Stimulated activated naive CD8-positive, alpha-beta T cell treated with anti-CD3 and anti-CD28 coated beads, Interleukin-15, Interleukin-2, amounts not matched to agents 100 ng/mL and 50 ng/mL, for 24 hours (primary cell): ENCODE measurements at regions not wholly inside any gene's neighbourhood (a gene's known extent, or its start where the extent isn't known, plus 50 kb on each side); places are given as distances from the start of the nearest gene placed in this dataset.
"Not testable (repeated sequence)": the region's sequence is repeated elsewhere in the genome, so short reads cannot be mapped to it uniquely, and the experiment has no call there.

Experiments
- H3K27ac Mint-ChIP-seq: one replicate; pipeline ENCODE4 v1.8.0; 2021; ENCODE audit warnings: mild to moderate bottlenecking, mixed read lengths
- H3K27me3 Mint-ChIP-seq: one replicate; pipeline ENCODE4 v1.8.0; 2021; ENCODE audit warnings: mixed read lengths
- H3K36me3 Mint-ChIP-seq: one replicate; pipeline ENCODE4 v1.8.0; 2021; ENCODE audit warnings: low read depth, mixed read lengths
- H3K4me1 Mint-ChIP-seq: one replicate; pipeline ENCODE4 v1.8.0; 2021; ENCODE audit warnings: low read depth, mixed read lengths
- H3K4me3 Mint-ChIP-seq: one replicate; pipeline ENCODE4 v1.8.0; 2021; ENCODE audit warnings: mild to moderate bottlenecking, mixed read lengths
- H3K9me3 Mint-ChIP-seq: one replicate; pipeline ENCODE4 v1.8.0; 2021; ENCODE audit warnings: mixed read lengths

GRCh38 chr17:71084219-71084618 is 914.9 kb downstream of the KCNJ2 start:
- no peak overlapping the region for H3K4me3 Mint-ChIP-seq
- no peak overlapping the region for H3K27ac Mint-ChIP-seq
- no peaks in the 10 kb centered on the region for H3K36me3 Mint-ChIP-seq
- no peaks in the 10 kb centered on the region for H3K27me3 Mint-ChIP-seq
- no peaks in the 10 kb centered on the region for H3K4me1 Mint-ChIP-seq
- H3K9me3 Mint-ChIP-seq: peaks cover 12% of the 10 kb centered on the region

DNA sequence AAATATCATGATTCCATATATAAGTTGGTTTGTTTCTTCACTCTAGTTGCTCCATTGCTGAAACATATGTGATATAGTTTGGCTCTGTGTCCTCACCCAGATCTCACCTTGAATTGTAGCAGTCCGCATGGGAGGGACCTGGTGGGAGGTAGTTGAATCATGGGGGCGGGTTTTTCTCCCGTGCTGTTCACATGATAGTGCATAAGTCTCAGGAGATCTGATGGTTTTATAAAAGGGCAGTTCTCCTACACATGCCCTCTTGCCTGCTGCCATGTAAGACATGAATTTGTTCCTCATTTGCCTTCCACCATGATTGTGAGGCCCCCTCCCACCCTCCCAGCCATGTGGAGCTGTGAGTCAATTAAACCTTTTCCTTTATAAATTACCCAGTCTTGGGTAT is 915.5 kb downstream of the KCNJ2 start:
- Mint-ChIP-seq H3K4me1 (no peaks in the 10 kb centered on the region), H3K36me3 (no peaks in the 10 kb centered on the region), H3K9me3 (peaks cover 7% of the 10 kb centered on the region), H3K27ac (no peak overlapping the region), H3K27me3 (no peaks in the 10 kb centered on the region), H3K4me3 (no peak overlapping the region)

- no peaks in the 10 kb centered on the region for H3K27me3 Mint-ChIP-seq
- H3K27ac Mint-ChIP-seq: no peak overlapping the region
- H3K4me1 Mint-ChIP-seq: no peaks in the 10 kb centered on the region
- peaks cover 4% of the 10 kb centered on the region for H3K9me3 Mint-ChIP-seq
- H3K36me3 Mint-ChIP-seq: no peaks in the 10 kb centered on the region
- no peak overlapping the region for H3K4me3 Mint-ChIP-seq
These were observed 916.1 kb downstream of the KCNJ2 start for GRCh38 chr17:71085238-71086033.

GRCh38 chr17:71089431-71089830 is 920.1 kb downstream of the KCNJ2 start:
- Mint-ChIP-seq H3K4me1 (no peaks in the 10 kb centered on the region), H3K27me3 (no peaks in the 10 kb centered on the region), H3K4me3 (no peak overlapping the region), H3K9me3 (peaks cover 10% of the 10 kb centered on the region), H3K27ac (no peak overlapping the region), H3K36me3 (no peaks in the 10 kb centered on the region)

DNA sequence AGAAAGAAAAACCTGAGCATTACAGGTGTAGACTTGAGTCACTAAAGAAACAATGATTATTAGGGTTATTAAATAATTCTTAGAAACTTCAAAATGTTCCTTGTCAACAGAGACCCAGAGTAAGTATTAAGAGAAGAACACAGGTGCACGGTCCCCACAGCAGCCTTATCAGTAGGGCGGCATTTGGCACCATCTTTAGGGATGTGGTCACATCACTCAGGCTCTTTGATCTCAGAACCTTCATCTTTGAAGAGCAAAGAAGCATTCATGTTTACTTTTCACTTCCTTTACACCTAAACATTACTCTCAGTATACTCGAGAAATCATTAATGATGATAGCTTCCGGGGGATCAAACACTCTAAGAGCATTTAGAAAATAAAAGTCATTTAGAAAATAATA is 928.7 kb downstream of the KCNJ2 start:
- peaks cover 15% of the 10 kb centered on the region for H3K9me3 Mint-ChIP-seq
- no peak overlapping the region for H3K4me3 Mint-ChIP-seq
- no peaks in the 10 kb centered on the region for H3K4me1 Mint-ChIP-seq
- H3K27ac Mint-ChIP-seq: no peak overlapping the region
- no peaks in the 10 kb centered on the region for H3K36me3 Mint-ChIP-seq
- no peaks in the 10 kb centered on the region for H3K27me3 Mint-ChIP-seq

DNA sequence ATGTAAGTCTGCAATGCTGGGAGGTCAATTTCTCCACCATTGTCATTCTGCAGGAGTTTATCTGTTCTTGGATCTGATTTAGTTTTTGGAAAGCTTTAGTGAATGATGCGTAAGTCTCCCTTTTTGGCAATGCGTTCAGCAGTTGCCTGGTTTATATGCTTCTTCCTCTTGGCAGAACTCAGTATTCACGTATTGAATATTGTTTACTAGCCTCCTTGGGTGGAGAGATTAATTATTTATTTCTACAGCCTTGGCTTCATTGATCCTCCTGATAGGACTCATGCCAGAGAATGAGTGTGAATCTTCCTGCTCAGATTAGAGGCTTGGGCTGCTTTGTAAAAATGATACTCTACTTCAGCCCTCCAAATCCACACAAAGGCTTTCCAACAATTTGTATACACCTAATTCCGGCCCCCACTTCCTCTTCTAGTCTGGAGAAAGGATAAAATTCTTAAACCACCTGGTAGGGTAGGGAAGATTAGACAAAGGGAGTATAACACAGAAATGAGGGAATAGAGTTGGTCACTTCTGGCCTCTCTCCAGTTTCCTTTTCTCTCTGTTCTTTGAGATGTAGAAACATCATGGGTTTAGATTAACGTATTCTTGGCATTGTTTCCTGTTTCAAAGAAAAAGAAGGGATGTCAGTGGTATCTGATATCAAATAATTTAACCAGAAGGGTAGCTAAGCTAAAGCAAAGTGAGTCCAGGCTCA is 929.8 kb downstream of the KCNJ2 start:
- Mint-ChIP-seq H3K36me3 (no peaks in the 10 kb centered on the region), H3K9me3 (peaks cover 15% of the 10 kb centered on the region), H3K4me3 (no peak overlapping the region), H3K4me1 (no peaks in the 10 kb centered on the region), H3K27ac (no peak overlapping the region), H3K27me3 (no peaks in the 10 kb centered on the region)

- Mint-ChIP-seq H3K27me3 (no peaks in the 10 kb centered on the region), H3K9me3 (peaks cover 10% of the 10 kb centered on the region), H3K4me3 (no peak overlapping the region), H3K27ac (no peak overlapping the region), H3K36me3 (no peaks in the 10 kb centered on the region), H3K4me1 (no peaks in the 10 kb centered on the region)
These were observed 933.4 kb downstream of the KCNJ2 start for GRCh38 chr17:71102777-71103176.

DNA sequence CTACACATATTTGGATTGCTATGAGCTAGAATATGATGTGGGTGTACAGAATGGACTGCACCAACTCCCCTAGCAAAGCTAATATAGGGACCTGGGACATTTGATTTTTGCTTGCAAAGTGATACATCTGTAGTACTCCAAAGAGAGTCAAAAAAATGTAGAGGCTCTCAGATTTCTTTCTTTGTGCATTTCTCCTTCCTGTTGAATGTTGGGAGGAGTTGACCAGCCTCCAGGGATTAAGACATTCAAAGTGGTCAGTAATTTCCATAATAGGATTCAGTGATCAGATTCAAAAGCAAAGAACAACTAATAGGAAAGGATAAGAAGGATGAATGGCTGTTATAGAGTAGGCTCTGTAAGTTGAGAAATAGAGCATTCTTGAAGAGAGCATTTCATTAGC is 934.9 kb downstream of the KCNJ2 start:
- Mint-ChIP-seq H3K36me3 (no peaks in the 10 kb centered on the region), H3K27me3 (no peaks in the 10 kb centered on the region), H3K9me3 (peaks cover 12% of the 10 kb centered on the region), H3K4me3 (no peak overlapping the region), H3K4me1 (no peaks in the 10 kb centered on the region), H3K27ac (no peak overlapping the region)

DNA sequence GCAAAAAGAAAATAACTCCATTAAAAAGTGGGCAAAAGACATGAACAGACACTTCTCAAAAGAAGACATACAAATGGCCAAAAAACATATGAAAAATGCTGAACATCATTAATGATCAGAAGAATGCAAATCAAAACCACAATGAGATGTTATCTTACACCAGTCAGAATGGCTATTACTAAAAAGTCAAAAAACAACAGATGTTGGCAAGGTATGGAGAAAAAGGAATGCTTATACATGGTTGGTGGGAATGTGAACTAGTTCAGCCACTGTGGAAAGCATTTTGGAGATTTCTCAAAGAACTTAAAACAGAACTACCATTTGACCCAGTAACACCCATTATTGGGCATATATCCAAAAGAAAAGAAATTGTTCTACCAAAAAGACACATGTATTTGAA is 936.7 kb downstream of the KCNJ2 start:
- not testable (repeated sequence) for H3K4me3 Mint-ChIP-seq, H3K27ac Mint-ChIP-seq, H3K4me1 Mint-ChIP-seq, H3K36me3 Mint-ChIP-seq, H3K27me3 Mint-ChIP-seq
- peaks cover 14% of the 10 kb centered on the region for H3K9me3 Mint-ChIP-seq

GRCh38 chr17:71107136-71107535 is 937.8 kb downstream of the KCNJ2 start:
- H3K36me3 Mint-ChIP-seq: no peaks in the 10 kb centered on the region
- peaks cover 11% of the 10 kb centered on the region for H3K9me3 Mint-ChIP-seq
- no peaks in the 10 kb centered on the region for H3K4me1 Mint-ChIP-seq

DNA sequence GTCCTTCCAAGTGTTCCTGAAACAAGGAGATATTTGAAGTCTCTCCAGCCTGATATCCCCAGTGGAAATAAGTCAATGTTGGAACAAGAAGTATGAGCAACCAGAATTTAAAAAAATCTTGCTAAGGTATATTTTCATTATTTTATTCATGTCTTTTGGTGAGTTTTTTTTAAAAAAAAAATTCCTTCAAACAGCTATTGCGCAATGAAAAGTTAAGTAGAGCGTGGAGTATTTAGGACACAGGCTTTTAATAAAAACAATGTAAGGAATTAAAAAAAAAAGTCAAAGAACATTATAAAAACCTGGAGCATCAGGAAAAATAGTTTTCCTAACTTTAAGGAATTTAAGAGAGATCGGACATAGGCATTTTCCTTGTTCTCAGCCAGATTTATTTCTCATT is 940.4 kb downstream of the KCNJ2 start:
- Mint-ChIP-seq H3K9me3 (peaks cover 11% of the 10 kb centered on the region), H3K36me3 (no peaks in the 10 kb centered on the region), H3K4me1 (no peaks in the 10 kb centered on the region), H3K4me3 (no peak overlapping the region), H3K27ac (no peak overlapping the region), H3K27me3 (no peaks in the 10 kb centered on the region)

More at GRCh38 chr17:71107136-71107535, 937.8 kb downstream of the KCNJ2 start:
- Mint-ChIP-seq H3K27me3 (no peaks in the 10 kb centered on the region), H3K4me3 (no peak overlapping the region), H3K27ac (no peak overlapping the region)

DNA sequence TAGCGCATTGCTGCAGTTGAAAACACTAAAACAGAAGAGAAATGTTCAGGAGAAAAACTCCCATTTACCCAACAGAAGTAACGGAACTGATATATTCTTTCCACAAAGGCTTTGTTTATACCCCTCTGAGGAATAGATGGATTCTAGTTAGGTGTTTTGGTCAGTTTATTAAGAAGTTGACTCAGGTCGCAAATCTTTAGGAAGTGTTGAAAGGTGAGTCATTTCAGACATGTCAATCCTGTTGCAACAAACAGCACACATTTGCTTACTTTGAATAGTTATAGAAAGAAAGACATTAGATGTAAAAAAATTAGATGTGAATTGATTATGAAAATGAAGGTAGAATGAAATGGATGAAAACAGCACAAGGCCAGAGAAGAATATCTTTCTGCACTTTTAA is 941.0 kb downstream of the KCNJ2 start:
- Mint-ChIP-seq H3K27ac (no peak overlapping the region), H3K4me3 (no peak overlapping the region), H3K36me3 (no peaks in the 10 kb centered on the region), H3K27me3 (no peaks in the 10 kb centered on the region), H3K9me3 (peaks cover 11% of the 10 kb centered on the region), H3K4me1 (no peaks in the 10 kb centered on the region)

- H3K9me3 Mint-ChIP-seq: peaks cover 4% of the 10 kb centered on the region
- H3K36me3 Mint-ChIP-seq: no peaks in the 10 kb centered on the region
- H3K27ac Mint-ChIP-seq: no peak overlapping the region
- no peaks in the 10 kb centered on the region for H3K27me3 Mint-ChIP-seq
- no peaks in the 10 kb centered on the region for H3K4me1 Mint-ChIP-seq
- no peak overlapping the region for H3K4me3 Mint-ChIP-seq
These were observed 942.1 kb downstream of the KCNJ2 start for GRCh38 chr17:71111460-71111859.

DNA sequence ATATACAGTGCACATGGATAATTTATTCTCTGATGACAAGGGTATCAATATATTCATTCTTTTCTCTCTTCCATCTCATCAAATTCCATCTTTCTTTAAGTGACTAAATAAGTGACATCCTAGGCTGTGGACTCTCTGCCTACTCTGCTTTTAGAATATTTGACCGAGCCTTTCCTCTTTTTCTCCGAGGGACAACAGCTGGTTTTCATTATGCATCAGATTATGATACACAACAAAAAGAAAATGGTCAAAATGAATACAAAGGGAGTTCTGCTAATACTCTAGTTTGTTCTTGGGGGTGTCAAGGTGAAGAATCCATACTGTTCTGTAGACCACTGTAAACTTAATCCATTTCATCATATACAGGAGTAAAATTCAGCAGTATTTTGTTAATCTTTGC is 942.6 kb downstream of the KCNJ2 start:
- Mint-ChIP-seq H3K4me3 (no peak overlapping the region), H3K36me3 (no peaks in the 10 kb centered on the region), H3K27me3 (no peaks in the 10 kb centered on the region), H3K27ac (no peak overlapping the region), H3K9me3 (peaks cover 4% of the 10 kb centered on the region), H3K4me1 (no peaks in the 10 kb centered on the region)

- Mint-ChIP-seq H3K27ac (no peak overlapping the region), H3K27me3 (no peaks in the 10 kb centered on the region), H3K4me1 (no peaks in the 10 kb centered on the region), H3K9me3 (peaks cover 9% of the 10 kb centered on the region), H3K4me3 (no peak overlapping the region), H3K36me3 (no peaks in the 10 kb centered on the region)
These were observed 944.0 kb downstream of the KCNJ2 start for GRCh38 chr17:71113347-71113746.
